A673 (cell line): ENCODE measurements at regions not wholly inside any gene's neighbourhood (a gene's known extent, or its start where the extent isn't known, plus 50 kb on each side); places are given as distances from the start of the nearest gene placed in this dataset.

ENCODE experiments used
- BruUV-seq: library from RNA; stranded (reverse); fragments of 400-500 nt; replicated peaks from 2 replicates; lab custom pipeline; 2021; lab: Mats Ljungman, UMichigan
- CTCF ChIA-PET: fragments of 300-600 bp; sonication (Branson Sonifier 250); formaldehyde crosslinking; loops from one replicate; lab custom pipeline; 2022; ENCODE audit warnings: antibody characterized with exemption; lab: Charles Lee
- POLR2A ChIA-PET: fragments of 300-600 bp; sonication (Branson Sonifier 250); formaldehyde crosslinking; loops from one replicate; lab custom pipeline; 2022; ENCODE audit warnings: antibody characterized with exemption; ENCODE audit not compliant: low non-redundant PET; lab: Charles Lee
- DNase-seq: peaks from one replicate; pipeline ENCODE4 v3.0.0-alpha.2; 2015; ENCODE audit warnings: low spot score
- H3K27ac ChIP-seq: fragments of 200-600 bp; sonication (generic); 2 replicates; pipeline ENCODE4 v1.5.1; 2016; ENCODE audit warnings: mixed run types, low read depth, mild to moderate bottlenecking, mixed read lengths, antibody characterized with exemption, low read length; ENCODE audit not compliant: poor library complexity, severe bottlenecking
- H3K27me3 ChIP-seq: fragments of 200-600 bp; sonication (generic); replicated peaks from 2 replicates; pipeline ENCODE4 v1.6.1; 2017; ENCODE audit warnings: mixed run types, low read depth, mild to moderate bottlenecking, mixed read lengths, antibody characterized with exemption, low read length; ENCODE audit not compliant: insufficient read depth, poor library complexity
- H3K36me3 ChIP-seq: fragments of 200-600 bp; sonication (generic); 2 replicates; pipeline ENCODE4 v1.6.1; 2016; ENCODE audit warnings: mixed run types, mild to moderate bottlenecking, mixed read lengths, antibody characterized with exemption, low read length; ENCODE audit not compliant: insufficient read depth, poor library complexity, severe bottlenecking
- H3K4me1 ChIP-seq: fragments of 200-600 bp; sonication (generic); 2 replicates; pipeline ENCODE4 v1.6.1; 2017; ENCODE audit warnings: mixed run types, mild to moderate bottlenecking, mixed read lengths, antibody characterized with exemption, low read length; ENCODE audit not compliant: insufficient read depth, poor library complexity, severe bottlenecking
- H3K4me3 ChIP-seq: fragments of 200-600 bp; sonication (generic); 2 replicates; pipeline ENCODE4 v1.5.1; 2016; ENCODE audit warnings: low read depth, mixed run types, mild to moderate bottlenecking, mixed read lengths, low read length; ENCODE audit not compliant: poor library complexity, severe bottlenecking
- H3K9me3 ChIP-seq: fragments of 200-600 bp; sonication (generic); 2 replicates; pipeline ENCODE4 v1.6.1; 2016; ENCODE audit warnings: mixed run types, low read depth, mild to moderate bottlenecking, mixed read lengths, antibody characterized with exemption, low read length; ENCODE audit not compliant: poor library complexity, severe bottlenecking
- EZH2 ChIP-seq: fragments of 200-600 bp; sonication (generic); IDR thresholded peaks from 2 replicates; pipeline ENCODE4 v1.6.1; 2017; ENCODE audit warnings: borderline replicate concordance, low read depth, mild to moderate bottlenecking, mixed read lengths, antibody characterized with exemption, low read length; ENCODE audit not compliant: poor library complexity, severe bottlenecking
- intact Hi-C: fragments of 100-400 bp; cut with micrococcal nuclease; formaldehyde crosslinking; loops from one replicate; pipeline ENCODE4 v1.10.0; 2022; ENCODE audit not compliant: unreplicated experiment
- TF ChIP-seq, protein P1 (sequence below): fragments of 300-800, 200-600 bp; sonication (generic); conservative IDR thresholded peaks from 2 replicates; pipeline ENCODE4 v1.5.1; 2017; ENCODE audit warnings: low read depth, mild to moderate bottlenecking, antibody characterized with exemption, low read length, moderate library complexity, mixed read lengths

DNA sequence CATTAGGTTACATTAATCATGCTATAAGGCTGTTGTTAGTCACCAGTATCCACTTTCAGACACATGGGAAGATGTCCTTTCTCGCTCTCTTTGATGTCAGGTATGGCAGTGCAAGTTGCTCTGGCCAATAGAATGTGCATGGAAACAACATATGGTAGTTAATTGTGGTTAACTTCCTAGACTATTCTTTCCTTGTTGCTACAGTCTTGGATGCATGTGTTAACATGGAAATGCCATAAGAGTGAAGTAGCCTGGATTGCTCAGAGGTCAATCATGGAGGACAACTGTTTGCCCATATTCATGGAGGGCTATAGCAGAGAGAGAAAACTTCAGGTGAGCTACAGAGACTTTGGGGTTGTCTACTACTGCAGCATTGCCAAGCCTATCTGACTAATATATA is 245.8 kb upstream of the GAS1 start:
- CTCF ChIA-PET, result no interaction called here
- DNase-seq, result no peak
- Histone ChIP-seq H3K27ac (no peak overlapping the region), H3K9me3 (no peaks in the 10 kb centered on the region), H3K27me3 (no peaks in the 10 kb centered on the region), H3K36me3 (no peaks in the 10 kb centered on the region), H3K4me3 (no peak overlapping the region), H3K4me1 (no peaks in the 10 kb centered on the region)
- no TSS peak for BruUV-seq
- intact Hi-C loops, result no loop called here
- TF ChIP-seq EZH2, result no peak
- TF ChIP-seq, protein P1, sequence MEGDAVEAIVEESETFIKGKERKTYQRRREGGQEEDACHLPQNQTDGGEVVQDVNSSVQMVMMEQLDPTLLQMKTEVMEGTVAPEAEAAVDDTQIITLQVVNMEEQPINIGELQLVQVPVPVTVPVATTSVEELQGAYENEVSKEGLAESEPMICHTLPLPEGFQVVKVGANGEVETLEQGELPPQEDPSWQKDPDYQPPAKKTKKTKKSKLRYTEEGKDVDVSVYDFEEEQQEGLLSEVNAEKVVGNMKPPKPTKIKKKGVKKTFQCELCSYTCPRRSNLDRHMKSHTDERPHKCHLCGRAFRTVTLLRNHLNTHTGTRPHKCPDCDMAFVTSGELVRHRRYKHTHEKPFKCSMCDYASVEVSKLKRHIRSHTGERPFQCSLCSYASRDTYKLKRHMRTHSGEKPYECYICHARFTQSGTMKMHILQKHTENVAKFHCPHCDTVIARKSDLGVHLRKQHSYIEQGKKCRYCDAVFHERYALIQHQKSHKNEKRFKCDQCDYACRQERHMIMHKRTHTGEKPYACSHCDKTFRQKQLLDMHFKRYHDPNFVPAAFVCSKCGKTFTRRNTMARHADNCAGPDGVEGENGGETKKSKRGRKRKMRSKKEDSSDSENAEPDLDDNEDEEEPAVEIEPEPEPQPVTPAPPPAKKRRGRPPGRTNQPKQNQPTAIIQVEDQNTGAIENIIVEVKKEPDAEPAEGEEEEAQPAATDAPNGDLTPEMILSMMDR, result no peak
- POLR2A ChIA-PET, result no interaction called here

DNA sequence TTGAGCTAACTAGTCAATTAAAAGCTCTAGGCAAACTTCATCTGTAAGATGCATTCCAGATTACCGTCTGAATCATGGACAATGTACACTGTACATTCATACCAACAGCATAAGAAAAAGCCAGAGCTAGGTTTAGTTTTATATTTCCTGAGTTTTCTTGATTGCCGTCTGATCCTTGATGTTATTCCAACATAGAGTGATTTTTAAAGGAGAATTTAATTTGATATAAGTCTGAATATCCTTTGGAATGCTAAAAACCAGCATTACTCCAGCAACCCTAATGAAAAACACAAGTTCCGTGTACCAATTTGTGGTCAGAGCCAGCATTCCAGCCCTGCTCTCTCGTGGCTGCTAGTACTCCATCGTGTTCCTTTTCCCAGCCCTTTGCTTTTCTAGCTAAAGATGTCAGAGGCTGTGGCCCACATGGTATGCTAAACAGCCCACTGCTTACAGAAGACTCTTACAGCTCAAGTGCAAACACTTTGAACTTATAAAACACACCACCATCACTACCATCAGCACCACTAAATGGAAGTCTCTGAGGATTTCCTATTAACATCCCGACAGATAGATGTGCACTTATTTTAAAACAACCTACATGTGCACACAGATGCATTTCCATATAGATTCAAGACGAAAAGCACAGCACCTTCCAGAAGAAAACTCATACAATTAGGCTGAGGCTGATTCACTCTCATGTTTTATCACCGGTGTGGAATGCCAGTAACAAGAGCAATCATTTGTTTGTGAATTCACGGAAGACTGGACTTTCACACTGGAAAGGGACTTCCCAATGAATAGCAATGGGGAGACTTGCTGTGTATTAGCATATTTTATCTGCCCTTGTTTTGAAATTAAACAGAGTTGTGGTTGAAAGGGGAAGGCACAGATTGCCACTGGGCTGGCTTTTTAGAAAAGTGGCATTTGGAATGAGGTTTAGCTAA is 246.9 kb upstream of the GAS1 start:
- ChIA-PET POLR2A (no interaction called here), CTCF (no interaction called here)
- BruUV-seq, result no TSS peak
- intact Hi-C loops, result no loop called here
- no peak for TF ChIP-seq EZH2
- TF ChIP-seq, protein P1, result no peak
- no peak overlapping the region for H3K4me3 ChIP-seq
- no peaks in the 10 kb centered on the region for H3K4me1 ChIP-seq
- no peak for DNase-seq
- no peak overlapping the region for H3K27ac ChIP-seq
- H3K9me3 ChIP-seq, result no peaks in the 10 kb centered on the region
- H3K36me3 ChIP-seq, result no peaks in the 10 kb centered on the region
- no peaks in the 10 kb centered on the region for H3K27me3 ChIP-seq

DNA sequence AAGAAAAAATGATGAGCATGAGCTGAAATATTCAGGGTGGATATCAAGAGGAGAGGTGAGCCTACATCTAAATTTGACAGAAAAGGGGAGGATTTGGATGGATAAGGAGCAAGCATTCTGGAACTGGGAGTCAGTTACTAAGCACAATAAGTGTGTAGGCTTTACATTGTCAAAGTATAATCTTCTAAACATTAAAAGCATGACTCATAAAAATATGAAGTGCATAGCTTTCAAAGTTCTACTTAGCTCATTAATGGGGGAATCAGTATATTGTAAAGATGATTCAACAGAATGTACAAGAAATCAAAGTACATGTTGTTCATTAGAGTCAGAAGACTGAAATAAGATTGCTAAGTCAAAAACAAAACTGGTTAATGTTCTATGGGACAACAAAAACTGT is 248.0 kb upstream of the GAS1 start:
- BruUV-seq, result no TSS peak
- Histone ChIP-seq H3K36me3 (no peaks in the 10 kb centered on the region), H3K4me1 (no peaks in the 10 kb centered on the region), H3K27ac (no peak overlapping the region), H3K27me3 (no peaks in the 10 kb centered on the region), H3K9me3 (no peaks in the 10 kb centered on the region), H3K4me3 (no peak overlapping the region)
- POLR2A ChIA-PET, result no interaction called here
- TF ChIP-seq, protein P1, result no peak
- TF ChIP-seq EZH2, result no peak
- no peak for DNase-seq
- intact Hi-C loops, result no loop called here
- CTCF ChIA-PET, result no interaction called here
